ENCODE measurements at regions not wholly inside any gene's neighbourhood (a gene's known extent, or its start where the extent isn't known, plus 50 kb on each side); places are given as distances from the start of the nearest gene placed in this dataset.
"Not testable (repeated sequence)": the region's sequence is repeated elsewhere in the genome, so short reads cannot be mapped to it uniquely, and the experiment has no call there.

DNA sequence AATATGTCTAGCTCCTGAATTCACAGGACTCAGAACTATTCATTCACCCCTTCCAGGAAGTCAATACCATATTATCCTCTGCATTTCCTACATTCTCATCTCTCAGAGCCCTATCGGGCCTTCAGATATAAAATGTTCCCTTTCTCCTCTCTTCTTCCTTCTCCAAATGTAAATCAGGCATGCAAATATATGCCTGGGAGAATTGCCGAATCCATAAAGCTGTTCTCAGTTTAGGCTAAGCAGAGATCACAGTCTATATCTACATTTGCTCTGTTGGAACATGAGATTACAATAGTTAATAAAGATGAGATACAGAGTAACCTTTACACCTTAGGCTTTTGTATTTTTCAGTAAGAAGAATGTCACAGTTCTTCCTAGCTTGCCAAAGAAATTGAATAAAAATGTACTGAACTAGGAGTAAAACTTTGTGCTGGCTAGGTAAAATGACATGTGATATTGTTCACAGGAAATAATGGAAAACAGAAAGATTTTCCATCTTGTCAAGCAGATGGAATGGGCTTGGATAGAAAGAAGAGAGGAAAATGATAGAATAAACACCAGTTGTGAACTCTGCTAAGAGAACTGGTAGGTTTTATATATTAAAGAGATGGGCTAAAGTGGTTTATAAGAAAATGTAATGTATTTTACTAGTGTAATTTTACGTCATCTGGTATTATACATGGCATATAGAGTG is 161.5 kb downstream of the NRIP1 start:
- ATAC-seq (ENCODE audit: low read depth in 2 of 2), result no peak
- Mint-ChIP-seq H3K9me3 (peaks cover 0 to 4% (median 2%) of the 10 kb centered on the region in 7 donors), H3K4me1 (peaks cover 14 to 36% (median 18%) of the 10 kb centered on the region in 3 donors), H3K4me3 (no peak overlapping the region), H3K36me3 (peaks cover 0 to 7% of the 10 kb centered on the region in 2 donors), H3K27me3 (no peaks in the 10 kb centered on the region), H3K27ac (peak overlapping the region; percentile 15 to 92 (median 70))
- no peak for DNase-seq

DNA sequence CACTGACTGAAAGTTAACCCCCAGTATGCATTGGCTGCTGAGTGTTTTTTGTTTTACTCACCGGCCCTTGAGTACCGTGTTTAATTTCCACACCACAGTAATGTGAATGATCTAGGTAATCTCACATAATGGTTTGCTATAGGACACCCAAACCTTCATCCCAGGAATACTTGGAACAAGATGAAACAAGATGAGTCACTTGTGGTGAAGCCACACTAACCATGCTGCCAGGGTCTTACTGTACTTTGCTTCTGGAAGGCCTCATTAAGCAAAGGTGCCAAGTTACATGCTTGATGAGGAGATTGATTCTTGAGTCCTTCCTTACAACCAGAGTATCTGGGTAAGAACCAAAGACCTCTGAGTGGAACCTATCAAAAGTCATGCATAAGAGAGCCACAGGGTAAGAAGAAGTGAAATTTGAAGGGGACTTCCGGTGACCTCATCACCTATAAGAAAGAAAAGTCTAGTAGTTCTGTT is 163.3 kb downstream of the NRIP1 start:
- DNase-seq, result peak; percentile 64
- Mint-ChIP-seq H3K4me1 (peaks cover 14 to 36% (median 18%) of the 10 kb centered on the region in 3 donors), H3K9me3 (peaks cover 0 to 4% (median 0%) of the 10 kb centered on the region in 7 donors), H3K27ac (peak overlapping the region; percentile 92 to 94 (median 93)), H3K4me3 (peak overlapping the region in 3 of 8 donors; percentile 26 to 34 (median 32)), H3K36me3 (peaks cover 0 to 7% of the 10 kb centered on the region in 2 donors), H3K27me3 (no peaks in the 10 kb centered on the region)
- peak; percentile 100 for ATAC-seq (ENCODE audit: low read depth in 2 of 2)

DNA sequence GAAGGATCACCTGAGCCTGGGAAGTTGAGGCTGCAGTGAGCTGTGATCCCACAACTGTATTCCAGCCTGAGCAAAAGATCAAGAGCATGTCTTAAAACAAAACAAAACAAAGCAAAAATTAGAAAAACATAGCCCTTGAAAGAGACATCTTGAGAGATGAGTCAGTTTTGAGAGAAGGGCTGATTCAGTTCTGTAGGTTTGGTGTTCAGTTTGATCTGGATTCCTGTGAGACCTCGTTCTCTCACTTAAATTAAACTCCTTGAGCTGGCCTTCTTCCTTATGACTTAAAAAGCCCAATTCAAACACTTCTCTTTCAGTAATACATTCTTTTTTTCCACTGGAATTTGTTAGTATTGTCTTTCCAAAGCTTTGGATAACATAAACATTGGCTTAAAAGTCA is 164.2 kb downstream of the NRIP1 start:
- ATAC-seq (ENCODE audit: low read depth in 2 of 2) (no peak), DNase-seq (no peak)
- Mint-ChIP-seq H3K4me1 (peaks cover 14 to 36% (median 18%) of the 10 kb centered on the region in 3 donors), H3K27me3 (no peaks in the 10 kb centered on the region), H3K4me3 (no peak overlapping the region), H3K9me3 (peaks cover 0 to 4% (median 0%) of the 10 kb centered on the region in 7 donors), H3K36me3 (peaks cover 0 to 7% of the 10 kb centered on the region in 2 donors), H3K27ac (peak overlapping the region in 4 of 6 donors; percentile 53 to 92 (median 87))

DNA sequence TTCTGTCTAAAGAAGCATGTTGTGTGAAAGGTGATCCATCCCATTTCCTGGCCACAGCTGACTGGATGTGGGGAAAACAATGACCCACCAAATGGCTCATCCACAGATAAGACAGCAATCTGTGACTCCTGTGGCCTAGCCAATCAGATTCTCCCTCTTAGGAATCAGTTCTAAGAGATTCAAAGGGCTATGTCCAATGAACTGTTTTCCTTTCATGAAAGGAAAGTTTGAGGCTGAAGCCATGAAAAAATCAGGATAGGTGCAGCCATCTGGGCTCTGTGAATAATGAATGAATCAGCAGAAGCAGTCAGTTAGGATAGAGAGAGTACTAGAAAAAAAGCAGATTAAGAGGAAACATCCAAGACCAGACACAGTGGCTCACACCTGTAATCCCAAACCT is 164.7 kb downstream of the NRIP1 start:
- Mint-ChIP-seq H3K36me3 (peaks cover 0 to 7% of the 10 kb centered on the region in 2 donors), H3K9me3 (peaks cover 0 to 4% (median 0%) of the 10 kb centered on the region in 7 donors), H3K27ac (peak overlapping the region; percentile 9 to 92 (median 80)), H3K4me1 (peaks cover 14 to 36% (median 18%) of the 10 kb centered on the region in 3 donors), H3K4me3 (no peak overlapping the region), H3K27me3 (no peaks in the 10 kb centered on the region)
- DNase-seq, result no peak
- ATAC-seq (ENCODE audit: low read depth in 2 of 2), result no peak

DNA sequence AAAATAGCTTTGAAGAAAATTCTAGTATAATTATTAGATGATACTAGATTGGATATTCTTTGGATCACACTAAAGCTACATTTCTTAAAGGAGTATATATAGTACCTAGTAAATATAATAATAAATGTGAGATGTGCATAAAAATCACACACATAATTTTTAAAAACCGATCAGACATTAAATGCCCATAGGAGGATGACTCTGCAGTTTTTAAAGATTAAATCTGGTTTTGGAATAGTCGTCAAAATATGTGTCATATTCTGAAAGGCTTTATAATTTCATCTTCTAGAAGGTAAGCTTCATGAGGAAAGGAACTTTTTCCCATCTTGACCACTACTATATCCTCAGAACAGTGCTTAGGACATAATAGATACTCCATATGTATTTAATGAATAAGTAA is 169.0 kb downstream of the NRIP1 start:
- Mint-ChIP-seq H3K27me3 (no peaks in the 10 kb centered on the region), H3K4me3 (no peak overlapping the region), H3K9me3 (peaks cover 0 to 4% (median 0%) of the 10 kb centered on the region in 7 donors), H3K4me1 (peaks cover 4 to 14% (median 8%) of the 10 kb centered on the region in 3 donors), H3K27ac (no peak overlapping the region), H3K36me3 (peaks cover 0 to 7% of the 10 kb centered on the region in 2 donors)
- DNase-seq (no peak), ATAC-seq (ENCODE audit: low read depth in 2 of 2) (no peak)

DNA sequence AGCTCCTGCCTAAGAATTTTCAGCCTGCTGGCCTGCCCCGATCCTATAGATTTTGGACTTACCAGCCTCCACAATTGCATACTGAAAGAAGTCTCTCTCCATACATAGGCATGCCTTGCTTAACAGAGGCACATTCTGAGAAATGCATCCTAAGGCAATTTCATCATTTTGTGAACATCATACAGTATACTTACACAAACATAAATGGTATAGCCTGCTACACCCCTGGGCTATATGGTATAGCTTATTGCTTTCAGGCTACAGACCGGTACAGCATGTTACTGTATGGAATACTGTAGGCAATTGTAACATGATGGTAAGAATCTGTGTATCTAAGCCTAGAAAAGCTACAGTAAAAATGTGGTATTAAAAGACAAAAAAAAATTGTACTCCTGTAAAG is 174.7 kb downstream of the NRIP1 start:
- ATAC-seq (ENCODE audit: low read depth in 2 of 2) (no peak), DNase-seq (no peak)
- H3K4me1 Mint-ChIP-seq, result peaks cover 14 to 17% (median 16%) of the 10 kb centered on the region in 3 donors
- H3K27ac Mint-ChIP-seq, result peak overlapping the region in 1 of 6 donors; percentile 71
- H3K9me3 Mint-ChIP-seq, result no peaks in the 10 kb centered on the region
- H3K4me3 Mint-ChIP-seq, result no peak overlapping the region
- H3K36me3 Mint-ChIP-seq, result no peaks in the 10 kb centered on the region
- H3K27me3 Mint-ChIP-seq, result no peaks in the 10 kb centered on the region

DNA sequence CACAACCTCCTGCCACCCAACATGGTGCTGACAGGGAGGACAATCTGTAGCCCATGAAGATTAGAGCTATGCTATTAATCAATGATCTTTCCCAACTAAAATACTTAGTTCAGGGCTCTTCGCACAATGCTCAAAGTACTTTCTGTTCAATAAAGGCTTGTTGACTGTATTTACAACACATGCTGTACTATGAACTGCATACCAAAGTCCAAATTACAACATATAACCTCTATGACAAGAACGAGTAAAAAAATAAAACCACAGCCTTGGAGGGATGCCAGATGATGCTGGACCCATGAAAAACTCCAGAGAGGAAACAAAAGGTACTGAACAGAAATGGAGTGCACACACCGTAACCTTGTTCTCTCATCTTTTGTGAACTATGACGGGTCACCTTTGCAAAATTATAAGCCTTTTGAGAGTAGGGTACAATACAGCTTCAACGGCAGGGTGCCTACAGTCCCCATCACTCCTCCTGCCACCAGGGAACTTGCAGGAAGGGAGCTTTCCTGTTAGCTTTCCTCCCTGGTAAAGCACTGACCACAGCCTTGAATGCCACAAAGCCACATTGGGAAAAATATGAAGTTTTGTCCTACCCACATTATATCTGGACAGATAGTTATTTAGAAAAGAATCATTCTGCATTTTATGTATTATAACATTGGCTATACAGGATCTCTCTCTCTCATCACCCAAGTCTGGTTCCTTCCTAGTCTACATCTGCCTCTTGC is 175.6 kb downstream of the NRIP1 start:
- no peak for DNase-seq
- Mint-ChIP-seq H3K27ac (peak overlapping the region in 5 of 6 donors; percentile 9 to 63 (median 32)), H3K36me3 (no peaks in the 10 kb centered on the region), H3K27me3 (no peaks in the 10 kb centered on the region), H3K4me3 (no peak overlapping the region), H3K9me3 (no peaks in the 10 kb centered on the region), H3K4me1 (peaks cover 14 to 17% (median 16%) of the 10 kb centered on the region in 3 donors)
- peak in 1 of 2 donors; percentile 18 for ATAC-seq (ENCODE audit: low read depth in 2 of 2)

DNA sequence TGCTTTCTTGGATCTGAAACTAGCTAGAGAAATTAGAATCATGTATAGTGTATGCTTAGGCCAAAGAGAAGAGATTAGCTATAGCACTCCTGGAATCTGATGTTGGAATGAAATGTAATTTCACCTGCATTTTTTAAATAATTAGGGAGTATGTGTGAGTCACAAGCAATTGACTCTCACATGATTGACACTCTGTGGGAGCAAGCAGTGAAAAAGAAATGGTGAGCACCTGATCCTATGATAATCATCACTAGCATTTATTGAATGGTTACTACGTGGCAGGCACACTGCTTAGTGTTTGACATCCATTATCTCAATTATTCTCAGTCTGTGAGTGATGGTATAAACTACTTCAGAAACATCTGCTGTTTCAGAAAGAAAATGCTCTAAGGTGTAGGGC is 176.6 kb downstream of the NRIP1 start:
- no peaks in the 10 kb centered on the region for H3K36me3 Mint-ChIP-seq
- H3K27ac Mint-ChIP-seq, result no peak overlapping the region
- ATAC-seq (ENCODE audit: low read depth in 2 of 2) (no peak), DNase-seq (no peak)
- peaks cover 16 to 17% (median 16%) of the 10 kb centered on the region in 3 donors for H3K4me1 Mint-ChIP-seq
- no peaks in the 10 kb centered on the region for H3K27me3 Mint-ChIP-seq
- H3K9me3 Mint-ChIP-seq, result no peaks in the 10 kb centered on the region
- H3K4me3 Mint-ChIP-seq, result no peak overlapping the region

DNA sequence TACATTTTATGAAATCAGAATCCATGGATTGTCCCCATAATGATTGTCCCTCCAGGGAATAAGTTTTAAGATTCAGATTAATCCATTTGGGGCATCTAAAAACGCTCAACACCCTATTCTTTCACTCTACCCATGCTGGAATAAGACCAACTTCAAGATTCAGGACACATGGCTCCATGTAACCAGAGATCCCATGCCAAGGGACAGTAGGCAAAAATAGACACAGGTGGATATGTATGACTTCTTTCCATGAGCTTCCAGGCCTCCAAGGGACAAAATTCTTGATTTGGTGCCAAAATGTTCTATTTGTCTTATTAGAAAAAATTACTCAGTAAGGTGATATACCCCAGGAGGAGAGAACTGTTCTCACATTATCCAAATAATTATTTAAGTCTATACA is 178.8 kb downstream of the NRIP1 start:
- ATAC-seq (ENCODE audit: low read depth in 2 of 2) (no peak), DNase-seq (no peak)
- H3K4me1 Mint-ChIP-seq, result peaks cover 23 to 31% (median 23%) of the 10 kb centered on the region in 3 donors
- no peaks in the 10 kb centered on the region for H3K36me3 Mint-ChIP-seq
- no peak overlapping the region for H3K4me3 Mint-ChIP-seq
- H3K27me3 Mint-ChIP-seq, result no peaks in the 10 kb centered on the region
- H3K9me3 Mint-ChIP-seq, result no peaks in the 10 kb centered on the region
- no peak overlapping the region for H3K27ac Mint-ChIP-seq

DNA sequence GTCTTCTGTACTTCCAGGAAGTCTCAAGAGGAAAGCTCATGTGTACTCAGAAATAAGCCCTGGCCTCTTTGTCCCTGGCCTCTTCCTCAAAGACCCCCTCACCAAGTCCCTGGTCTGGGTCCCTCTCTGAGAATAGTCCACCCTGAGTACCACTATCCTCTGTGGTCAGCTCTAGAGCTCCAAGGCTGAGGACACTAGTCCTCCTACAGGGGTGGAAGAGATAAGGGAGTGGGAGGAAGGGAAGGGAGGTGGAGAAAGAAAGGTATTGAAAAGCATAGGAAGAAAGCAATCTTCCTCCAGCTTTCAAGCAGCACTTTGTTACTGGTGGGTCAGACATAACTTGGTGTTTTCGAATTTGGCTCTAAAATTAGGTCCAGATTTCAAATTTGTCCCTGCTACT is 181.4 kb downstream of the NRIP1 start:
- ATAC-seq (ENCODE audit: low read depth in 2 of 2) (no peak), DNase-seq (no peak)
- no peaks in the 10 kb centered on the region for H3K9me3 Mint-ChIP-seq
- no peaks in the 10 kb centered on the region for H3K36me3 Mint-ChIP-seq
- H3K4me3 Mint-ChIP-seq, result no peak overlapping the region
- peaks cover 31 to 46% (median 36%) of the 10 kb centered on the region in 3 donors for H3K4me1 Mint-ChIP-seq
- peak overlapping the region in 1 of 6 donors; percentile 69 for H3K27ac Mint-ChIP-seq
- no peaks in the 10 kb centered on the region for H3K27me3 Mint-ChIP-seq

DNA sequence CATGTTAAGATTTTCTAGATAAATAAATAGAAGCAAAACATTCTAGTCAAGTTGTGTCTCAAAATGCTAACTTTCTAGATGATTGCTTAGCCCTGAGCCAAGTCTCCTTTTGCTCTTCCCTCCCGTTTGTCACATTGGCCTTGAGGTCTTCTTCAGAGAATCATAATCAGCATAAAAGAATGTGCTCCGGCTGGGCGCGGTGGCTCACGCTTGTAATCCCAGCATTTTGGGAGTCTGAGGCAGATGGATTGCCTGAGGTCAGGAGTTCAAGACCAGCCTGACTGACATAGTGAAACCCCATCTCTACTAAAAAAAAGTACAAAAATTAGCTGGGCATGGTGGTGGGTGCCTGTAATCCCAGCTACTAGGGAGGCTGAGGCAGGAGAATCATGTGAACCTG is 182.3 kb downstream of the NRIP1 start:
- ATAC-seq (ENCODE audit: low read depth in 2 of 2); H3K4me3 Mint-ChIP-seq; DNase-seq; H3K27ac Mint-ChIP-seq; H3K27me3 Mint-ChIP-seq; H3K9me3 Mint-ChIP-seq; H3K36me3 Mint-ChIP-seq: not testable (repeated sequence)
- H3K4me1 Mint-ChIP-seq, result peaks cover 34 to 54% (median 44%) of the 10 kb centered on the region in 3 donors

DNA sequence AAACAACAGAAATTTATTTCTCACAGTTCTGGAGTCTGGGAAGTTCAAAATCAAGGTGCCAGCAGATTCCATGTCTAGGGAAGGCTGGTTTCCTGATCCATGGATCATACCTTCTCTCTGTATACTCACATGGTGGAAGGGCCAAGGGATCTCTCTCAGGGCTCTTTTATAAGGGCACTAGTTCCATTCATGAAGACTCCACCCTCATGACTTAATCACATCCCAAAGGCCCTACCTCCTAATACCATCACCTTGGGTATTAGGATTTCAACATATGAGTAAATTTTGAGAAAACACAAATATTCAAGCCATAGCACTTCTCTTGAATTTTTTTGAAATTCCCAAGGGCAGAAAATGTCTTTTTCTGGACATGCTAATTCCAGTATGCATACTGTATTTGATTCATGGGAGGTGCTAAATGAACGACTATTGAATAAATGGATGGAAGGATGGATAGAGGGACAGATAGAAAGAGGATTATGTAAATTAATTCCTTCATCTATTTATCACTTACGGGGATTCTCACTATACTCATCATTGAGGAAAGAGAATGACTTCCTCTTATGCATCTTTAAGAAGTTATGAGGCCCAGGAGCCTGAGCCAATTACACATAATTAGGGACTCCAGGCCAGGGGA is 182.8 kb downstream of the NRIP1 start:
- no peaks in the 10 kb centered on the region for H3K36me3 Mint-ChIP-seq
- H3K27me3 Mint-ChIP-seq, result no peaks in the 10 kb centered on the region
- H3K4me3 Mint-ChIP-seq, result peak overlapping the region in 2 of 8 donors; percentile 7 to 40
- DNase-seq (no peak), ATAC-seq (ENCODE audit: low read depth in 2 of 2) (no peak)
- H3K9me3 Mint-ChIP-seq, result no peaks in the 10 kb centered on the region
- peaks cover 34 to 60% (median 48%) of the 10 kb centered on the region in 3 donors for H3K4me1 Mint-ChIP-seq
- H3K27ac Mint-ChIP-seq, result peak overlapping the region in 2 of 6 donors; percentile 12 to 42

DNA sequence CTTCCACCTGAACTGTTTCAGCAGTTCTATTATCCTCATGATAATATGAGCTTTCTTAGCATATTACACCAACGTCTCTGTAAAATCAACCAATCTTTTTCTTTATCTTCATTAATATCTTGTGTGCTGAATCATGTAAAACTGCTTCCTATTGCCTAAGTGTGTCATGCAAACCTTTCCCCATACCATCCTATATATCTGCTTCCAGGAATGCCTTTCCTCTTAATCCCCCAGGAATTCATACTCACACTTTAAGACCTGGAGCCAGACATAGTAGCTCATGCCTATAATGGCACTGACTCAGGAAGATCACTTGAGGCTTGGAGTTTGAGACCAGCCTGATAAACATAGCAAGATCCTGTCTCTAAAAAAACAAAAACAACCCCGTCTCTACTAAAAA is 183.9 kb downstream of the NRIP1 start:
- DNase-seq, result no peak
- H3K27me3 Mint-ChIP-seq, result no peaks in the 10 kb centered on the region
- no peaks in the 10 kb centered on the region for H3K36me3 Mint-ChIP-seq
- no peaks in the 10 kb centered on the region for H3K9me3 Mint-ChIP-seq
- peak overlapping the region in 3 of 8 donors; percentile 4 to 71 (median 61) for H3K4me3 Mint-ChIP-seq
- ATAC-seq (ENCODE audit: low read depth in 2 of 2), result no peak
- peaks cover 41 to 70% (median 59%) of the 10 kb centered on the region in 3 donors for H3K4me1 Mint-ChIP-seq
- H3K27ac Mint-ChIP-seq, result peak overlapping the region in 2 of 6 donors; percentile 1 to 49

Measured in naive B cell (primary cell).